WTC11 (cell line): ENCODE measurements at regions not wholly inside any gene's neighbourhood (a gene's known extent, or its start where the extent isn't known, plus 50 kb on each side); places are given as distances from the start of the nearest gene placed in this dataset.

ENCODE experiments used
- ATAC-seq: fragments of 200-7000 bp; cut with Tn5 transposase; 2 replicates; pipeline ENCODE4 v1.10.0; 2021; ENCODE audit warnings: mild to moderate bottlenecking, moderate library complexity
- CTCF ChIA-PET: fragments of 300-600 bp; sonication (Branson Sonifier 250); formaldehyde crosslinking; loops from one replicate; lab custom pipeline; 2021; ENCODE audit warnings: antibody characterized with exemption; lab: Charles Lee
- POLR2A ChIA-PET: fragments of 350-600 bp; sonication (Branson Sonifier 250); formaldehyde crosslinking; loops from one replicate; lab custom pipeline; 2021; ENCODE audit warnings: antibody characterized with exemption; lab: Charles Lee
- DNase-seq: peaks from one replicate; pipeline ENCODE4 v3.0.0; 2021; ENCODE audit warnings: low spot score
- H3K27ac Mint-ChIP-seq: 2 replicates; pipeline ENCODE4 v1.8.0; 2021; ENCODE audit warnings: mixed read lengths
- H3K27me3 Mint-ChIP-seq: 2 replicates; pipeline ENCODE4 v1.8.0; 2021; ENCODE audit warnings: low read depth, mild to moderate bottlenecking, moderate library complexity, mixed read lengths
- H3K36me3 Mint-ChIP-seq: 2 replicates; pipeline ENCODE4 v1.8.0; 2021; ENCODE audit warnings: mixed read lengths
- H3K4me1 Mint-ChIP-seq: 2 replicates; pipeline ENCODE4 v1.8.0; 2022; ENCODE audit warnings: mixed read lengths
- H3K4me3 Mint-ChIP-seq: 2 replicates; pipeline ENCODE4 v1.8.0; 2021; ENCODE audit warnings: mild to moderate bottlenecking, moderate library complexity, mixed read lengths
- H3K9me3 Mint-ChIP-seq: 2 replicates; pipeline ENCODE4 v1.8.0; 2021; ENCODE audit warnings: mixed read lengths
- CBFB ChIP-seq: sonication (generic); formaldehyde crosslinking; IDR thresholded peaks from 2 replicates; pipeline ENCODE4 v1.8.1; 2022; ENCODE audit warnings: mild to moderate bottlenecking, low read depth, missing genetic modification reagents
- CREM ChIP-seq: sonication (generic); formaldehyde crosslinking; IDR thresholded peaks from 2 replicates; pipeline ENCODE4 v1.8.1; 2022; ENCODE audit warnings: mild to moderate bottlenecking, missing genetic modification reagents, moderate library complexity
- FOXK1 ChIP-seq: sonication (generic); formaldehyde crosslinking; IDR thresholded peaks from 2 replicates; pipeline ENCODE4 v1.8.0; 2022; ENCODE audit warnings: mild to moderate bottlenecking, moderate library complexity, missing genetic modification reagents
- FOXP4 ChIP-seq: sonication (generic); formaldehyde crosslinking; IDR thresholded peaks from 2 replicates; pipeline ENCODE4 v1.8.0; 2022; ENCODE audit warnings: mild to moderate bottlenecking, missing genetic modification reagents
- JUN ChIP-seq: sonication (generic); formaldehyde crosslinking; IDR thresholded peaks from 2 replicates; pipeline ENCODE4 v1.8.0; 2023; ENCODE audit warnings: mild to moderate bottlenecking, missing genetic modification reagents
- NR2C2 ChIP-seq: sonication (generic); formaldehyde crosslinking; IDR thresholded peaks from 2 replicates; pipeline ENCODE4 v1.8.0; 2022; ENCODE audit warnings: mild to moderate bottlenecking, missing genetic modification reagents
- ZNF138 ChIP-seq: sonication (generic); formaldehyde crosslinking; conservative IDR thresholded peaks from 2 replicates; pipeline ENCODE4 v1.8.1; 2022; ENCODE audit warnings: mild to moderate bottlenecking, moderate library complexity, missing genetic modification reagents
- ZNF263 ChIP-seq: sonication (generic); formaldehyde crosslinking; IDR thresholded peaks from 2 replicates; pipeline ENCODE4 v1.8.1; 2022; ENCODE audit warnings: low read depth, mild to moderate bottlenecking, moderate library complexity, missing genetic modification reagents
- ZNF425 ChIP-seq: fragments of 250-450 bp; sonication (Bioruptor Pico); conservative IDR thresholded peaks from 2 replicates; pipeline ENCODE4 v1.9.0; 2021; ENCODE audit warnings: mild to moderate bottlenecking
- TF ChIP-seq, protein P1 (sequence below): sonication (generic); formaldehyde crosslinking; IDR thresholded peaks from 2 replicates; pipeline ENCODE4 v1.8.1; 2023; ENCODE audit warnings: mild to moderate bottlenecking, moderate library complexity, missing genetic modification reagents
- TF ChIP-seq, protein P2 (sequence below): sonication (generic); formaldehyde crosslinking; IDR thresholded peaks from 2 replicates; pipeline ENCODE4 v1.8.0; 2023; ENCODE audit warnings: missing genetic modification reagents, mild to moderate bottlenecking, borderline replicate concordance
- TF ChIP-seq, protein P3 (sequence below): sonication (generic); formaldehyde crosslinking; IDR thresholded peaks from 2 replicates; pipeline ENCODE4 v1.8.0; 2022; ENCODE audit warnings: mild to moderate bottlenecking, missing genetic modification reagents

DNA sequence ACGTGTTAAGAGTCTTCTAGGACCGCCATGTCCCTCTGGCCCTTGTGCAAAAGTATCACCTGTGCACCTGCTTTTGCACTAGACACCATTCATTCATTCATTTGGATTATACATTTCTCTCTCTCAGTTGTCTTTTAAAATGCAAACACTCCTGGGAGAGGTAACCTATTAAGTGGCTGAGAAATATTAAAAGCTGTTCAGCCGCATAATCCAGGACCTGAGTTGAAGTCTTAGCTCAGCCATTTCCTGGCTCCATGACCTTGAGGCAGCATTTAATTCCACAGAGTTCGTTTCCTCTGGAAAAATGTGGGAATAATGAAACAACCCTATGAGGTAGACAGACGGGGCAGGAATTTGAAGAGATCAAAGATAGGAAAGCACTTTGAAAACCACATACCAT is 251.6 kb downstream of the RPS24 start:
- no peak for ATAC-seq
- ChIA-PET POLR2A (no interaction called here), CTCF (interaction anchor here (1.1 to 3.7 kb wide), 3 partner anchors 8 to 238 kb away, joined by 3 to 12 read pairs (median 6); no protein-coding TSS in a partner anchor)
- Mint-ChIP-seq H3K36me3 (no peaks in the 10 kb centered on the region), H3K27me3 (peaks cover 7% of the 10 kb centered on the region), H3K4me1 (peaks cover 37% of the 10 kb centered on the region), H3K9me3 (no peaks in the 10 kb centered on the region), H3K4me3 (no peak overlapping the region), H3K27ac (no peak overlapping the region)
- TF ChIP-seq NR2C2 (CRISPR knock-in tag) (no peak), ZNF138 (CRISPR knock-in tag) (no peak)
- no peak for DNase-seq

- Mint-ChIP-seq H3K9me3 (no peaks in the 10 kb centered on the region), H3K4me1 (peaks cover 35% of the 10 kb centered on the region), H3K27me3 (no peaks in the 10 kb centered on the region; the same call in 1 of the 2 replicates), H3K27ac (no peak overlapping the region), H3K4me3 (no peak overlapping the region), H3K36me3 (no peaks in the 10 kb centered on the region)
- DNase-seq (peak; percentile 62), ATAC-seq (peak; percentile 87)
- ChIA-PET POLR2A (no interaction called here), CTCF (no interaction called here)
- no peak for TF ChIP-seq FOXP4
These were observed 252.5 kb downstream of the RPS24 start for GRCh38 chr10:78286186-78286585.

DNA sequence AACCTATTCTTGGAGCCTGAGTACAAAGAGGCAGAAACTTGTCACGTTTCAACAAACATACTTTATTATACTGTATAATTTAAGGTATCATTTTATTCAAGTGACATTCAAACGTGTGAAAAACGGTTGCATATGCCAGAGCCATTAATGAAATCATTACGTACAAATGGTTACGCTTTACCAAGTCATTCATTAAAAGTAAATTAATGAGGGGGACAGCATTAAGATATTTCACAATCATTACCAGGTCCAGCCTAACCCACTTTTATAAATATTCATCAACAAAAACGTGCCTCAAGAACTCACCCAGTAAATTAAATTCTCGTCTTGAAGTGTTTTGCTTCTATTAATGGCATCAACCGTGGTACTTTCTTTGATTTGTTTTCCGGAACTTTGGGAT is 253.0 kb downstream of the RPS24 start:
- no peak overlapping the region for H3K27ac Mint-ChIP-seq
- no peaks in the 10 kb centered on the region for H3K27me3 Mint-ChIP-seq
- H3K36me3 Mint-ChIP-seq, result no peaks in the 10 kb centered on the region
- ChIA-PET POLR2A (no interaction called here), CTCF (no interaction called here)
- no peak for ATAC-seq
- no peaks in the 10 kb centered on the region for H3K9me3 Mint-ChIP-seq
- TF ChIP-seq JUN, result no peak
- TF ChIP-seq, protein P1, sequence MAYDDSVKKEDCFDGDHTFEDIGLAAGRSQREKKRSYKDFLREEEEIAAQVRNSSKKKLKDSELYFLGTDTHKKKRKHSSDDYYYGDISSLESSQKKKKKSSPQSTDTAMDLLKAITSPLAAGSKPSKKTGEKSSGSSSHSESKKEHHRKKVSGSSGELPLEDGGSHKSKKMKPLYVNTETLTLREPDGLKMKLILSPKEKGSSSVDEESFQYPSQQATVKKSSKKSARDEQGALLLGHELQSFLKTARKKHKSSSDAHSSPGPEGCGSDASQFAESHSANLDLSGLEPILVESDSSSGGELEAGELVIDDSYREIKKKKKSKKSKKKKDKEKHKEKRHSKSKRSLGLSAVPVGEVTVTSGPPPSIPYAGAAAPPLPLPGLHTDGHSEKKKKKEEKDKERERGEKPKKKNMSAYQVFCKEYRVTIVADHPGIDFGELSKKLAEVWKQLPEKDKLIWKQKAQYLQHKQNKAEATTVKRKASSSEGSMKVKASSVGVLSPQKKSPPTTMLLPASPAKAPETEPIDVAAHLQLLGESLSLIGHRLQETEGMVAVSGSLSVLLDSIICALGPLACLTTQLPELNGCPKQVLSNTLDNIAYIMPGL (CRISPR knock-in tag), result no peak
- TF ChIP-seq ZNF263 (CRISPR knock-in tag), result no peak
- TF ChIP-seq FOXK1, result no peak
- DNase-seq, result no peak
- peaks cover 35% of the 10 kb centered on the region for H3K4me1 Mint-ChIP-seq
- H3K4me3 Mint-ChIP-seq, result no peak overlapping the region

- Mint-ChIP-seq H3K4me1 (peaks cover 33% of the 10 kb centered on the region), H3K36me3 (no peaks in the 10 kb centered on the region), H3K4me3 (no peak overlapping the region), H3K9me3 (no peaks in the 10 kb centered on the region), H3K27me3 (no peaks in the 10 kb centered on the region), H3K27ac (no peak overlapping the region)
- DNase-seq, result no peak
- ChIA-PET POLR2A (no interaction called here), CTCF (no interaction called here)
- no peak for TF ChIP-seq CREM (CRISPR knock-in tag)
- no peak for ATAC-seq
These were observed 254.0 kb downstream of the RPS24 start for GRCh38 chr10:78287618-78288017.

GRCh38 chr10:78288663-78289062 is 255.0 kb downstream of the RPS24 start:
- no peaks in the 10 kb centered on the region for H3K36me3 Mint-ChIP-seq
- H3K9me3 Mint-ChIP-seq, result no peaks in the 10 kb centered on the region
- CTCF ChIA-PET, result interaction anchor here (1.0 to 3.2 kb wide), 2 partner anchors 28 to 241 kb away, joined by 3 to 16 read pairs; no protein-coding TSS in a partner anchor
- H3K4me3 Mint-ChIP-seq, result no peak overlapping the region
- no peak overlapping the region for H3K27ac Mint-ChIP-seq
- no peaks in the 10 kb centered on the region for H3K27me3 Mint-ChIP-seq
- DNase-seq (no peak), ATAC-seq (no peak)
- POLR2A ChIA-PET, result no interaction called here
- peaks cover 36% of the 10 kb centered on the region for H3K4me1 Mint-ChIP-seq
- TF ChIP-seq ZNF138 (CRISPR knock-in tag) (no peak), ZNF425 (CRISPR knock-in tag) (no peak), CBFB (CRISPR knock-in tag) (no peak)
- TF ChIP-seq, protein P2, sequence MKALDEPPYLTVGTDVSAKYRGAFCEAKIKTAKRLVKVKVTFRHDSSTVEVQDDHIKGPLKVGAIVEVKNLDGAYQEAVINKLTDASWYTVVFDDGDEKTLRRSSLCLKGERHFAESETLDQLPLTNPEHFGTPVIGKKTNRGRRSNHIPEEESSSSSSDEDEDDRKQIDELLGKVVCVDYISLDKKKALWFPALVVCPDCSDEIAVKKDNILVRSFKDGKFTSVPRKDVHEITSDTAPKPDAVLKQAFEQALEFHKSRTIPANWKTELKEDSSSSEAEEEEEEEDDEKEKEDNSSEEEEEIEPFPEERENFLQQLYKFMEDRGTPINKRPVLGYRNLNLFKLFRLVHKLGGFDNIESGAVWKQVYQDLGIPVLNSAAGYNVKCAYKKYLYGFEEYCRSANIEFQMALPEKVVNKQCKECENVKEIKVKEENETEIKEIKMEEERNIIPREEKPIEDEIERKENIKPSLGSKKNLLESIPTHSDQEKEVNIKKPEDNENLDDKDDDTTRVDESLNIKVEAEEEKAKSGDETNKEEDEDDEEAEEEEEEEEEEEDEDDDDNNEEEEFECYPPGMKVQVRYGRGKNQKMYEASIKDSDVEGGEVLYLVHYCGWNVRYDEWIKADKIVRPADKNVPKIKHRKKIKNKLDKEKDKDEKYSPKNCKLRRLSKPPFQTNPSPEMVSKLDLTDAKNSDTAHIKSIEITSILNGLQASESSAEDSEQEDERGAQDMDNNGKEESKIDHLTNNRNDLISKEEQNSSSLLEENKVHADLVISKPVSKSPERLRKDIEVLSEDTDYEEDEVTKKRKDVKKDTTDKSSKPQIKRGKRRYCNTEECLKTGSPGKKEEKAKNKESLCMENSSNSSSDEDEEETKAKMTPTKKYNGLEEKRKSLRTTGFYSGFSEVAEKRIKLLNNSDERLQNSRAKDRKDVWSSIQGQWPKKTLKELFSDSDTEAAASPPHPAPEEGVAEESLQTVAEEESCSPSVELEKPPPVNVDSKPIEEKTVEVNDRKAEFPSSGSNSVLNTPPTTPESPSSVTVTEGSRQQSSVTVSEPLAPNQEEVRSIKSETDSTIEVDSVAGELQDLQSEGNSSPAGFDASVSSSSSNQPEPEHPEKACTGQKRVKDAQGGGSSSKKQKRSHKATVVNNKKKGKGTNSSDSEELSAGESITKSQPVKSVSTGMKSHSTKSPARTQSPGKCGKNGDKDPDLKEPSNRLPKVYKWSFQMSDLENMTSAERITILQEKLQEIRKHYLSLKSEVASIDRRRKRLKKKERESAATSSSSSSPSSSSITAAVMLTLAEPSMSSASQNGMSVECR, result no peak
- TF ChIP-seq, protein P3, sequence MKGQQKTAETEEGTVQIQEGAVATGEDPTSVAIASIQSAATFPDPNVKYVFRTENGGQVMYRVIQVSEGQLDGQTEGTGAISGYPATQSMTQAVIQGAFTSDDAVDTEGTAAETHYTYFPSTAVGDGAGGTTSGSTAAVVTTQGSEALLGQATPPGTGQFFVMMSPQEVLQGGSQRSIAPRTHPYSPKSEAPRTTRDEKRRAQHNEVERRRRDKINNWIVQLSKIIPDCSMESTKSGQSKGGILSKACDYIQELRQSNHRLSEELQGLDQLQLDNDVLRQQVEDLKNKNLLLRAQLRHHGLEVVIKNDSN (CRISPR knock-in tag), result no peak
